Neural cell (in vitro differentiated cells): ENCODE measurements at regions not wholly inside any gene's neighbourhood (a gene's known extent, or its start where the extent isn't known, plus 50 kb on each side); places are given as distances from the start of the nearest gene placed in this dataset.

ENCODE experiments used
- SMC3 ChIP-seq: fragments of 450-650 bp; conservative IDR thresholded peaks from 2 replicates; pipeline ENCODE4 v1.6.1; 2014; ENCODE audit warnings: antibody characterized with exemption, mild to moderate bottlenecking, moderate library complexity; ENCODE audit not compliant: poor library complexity
- TF ChIP-seq, protein P1 (sequence below): IDR thresholded peaks from 2 replicates; pipeline ENCODE4 v1.6.1; 2012; ENCODE audit warnings: borderline replicate concordance

DNA sequence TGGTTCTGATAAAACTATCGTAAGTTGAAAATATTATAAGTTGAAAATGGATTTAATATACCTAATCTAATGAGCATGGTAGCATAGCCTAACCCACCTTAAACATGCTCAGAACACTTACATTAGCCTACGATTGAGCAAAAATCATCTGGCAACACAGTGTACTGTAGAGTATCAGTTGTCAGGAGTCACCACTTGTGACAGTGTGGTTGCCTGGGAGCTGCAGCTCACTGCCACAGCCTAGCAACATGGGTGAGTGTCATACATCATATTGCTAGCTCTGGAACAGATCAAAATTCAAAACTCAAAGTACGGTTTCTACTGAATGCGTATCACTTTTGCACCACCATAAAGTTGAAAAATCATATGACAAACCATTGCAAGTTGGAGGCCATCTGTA is 203.5 kb downstream of the ATXN7L3B start:
- no peak for TF ChIP-seq SMC3
- TF ChIP-seq, protein P1, sequence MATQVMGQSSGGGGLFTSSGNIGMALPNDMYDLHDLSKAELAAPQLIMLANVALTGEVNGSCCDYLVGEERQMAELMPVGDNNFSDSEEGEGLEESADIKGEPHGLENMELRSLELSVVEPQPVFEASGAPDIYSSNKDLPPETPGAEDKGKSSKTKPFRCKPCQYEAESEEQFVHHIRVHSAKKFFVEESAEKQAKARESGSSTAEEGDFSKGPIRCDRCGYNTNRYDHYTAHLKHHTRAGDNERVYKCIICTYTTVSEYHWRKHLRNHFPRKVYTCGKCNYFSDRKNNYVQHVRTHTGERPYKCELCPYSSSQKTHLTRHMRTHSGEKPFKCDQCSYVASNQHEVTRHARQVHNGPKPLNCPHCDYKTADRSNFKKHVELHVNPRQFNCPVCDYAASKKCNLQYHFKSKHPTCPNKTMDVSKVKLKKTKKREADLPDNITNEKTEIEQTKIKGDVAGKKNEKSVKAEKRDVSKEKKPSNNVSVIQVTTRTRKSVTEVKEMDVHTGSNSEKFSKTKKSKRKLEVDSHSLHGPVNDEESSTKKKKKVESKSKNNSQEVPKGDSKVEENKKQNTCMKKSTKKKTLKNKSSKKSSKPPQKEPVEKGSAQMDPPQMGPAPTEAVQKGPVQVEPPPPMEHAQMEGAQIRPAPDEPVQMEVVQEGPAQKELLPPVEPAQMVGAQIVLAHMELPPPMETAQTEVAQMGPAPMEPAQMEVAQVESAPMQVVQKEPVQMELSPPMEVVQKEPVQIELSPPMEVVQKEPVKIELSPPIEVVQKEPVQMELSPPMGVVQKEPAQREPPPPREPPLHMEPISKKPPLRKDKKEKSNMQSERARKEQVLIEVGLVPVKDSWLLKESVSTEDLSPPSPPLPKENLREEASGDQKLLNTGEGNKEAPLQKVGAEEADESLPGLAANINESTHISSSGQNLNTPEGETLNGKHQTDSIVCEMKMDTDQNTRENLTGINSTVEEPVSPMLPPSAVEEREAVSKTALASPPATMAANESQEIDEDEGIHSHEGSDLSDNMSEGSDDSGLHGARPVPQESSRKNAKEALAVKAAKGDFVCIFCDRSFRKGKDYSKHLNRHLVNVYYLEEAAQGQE, result no peak
